Ureter (tissue), 1 donor: ENCODE measurements at regions not wholly inside any gene's neighbourhood (a gene's known extent, or its start where the extent isn't known, plus 50 kb on each side); places are given as distances from the start of the nearest gene placed in this dataset.

Experiments used
- DNase-seq: peaks from one replicate; pipeline ENCODE4 v3.0.0-alpha.2; 2020; ENCODE audit warnings: low spot score
- donor health status: DM: yes; HTN: yes; CAD: no.

GRCh38 chr22:22038178-22038880 lies 55.7 kb upstream of the TOP3B start:
- DNase-seq, result no peak

- DNase-seq, result no peak
These were observed 55.2 kb upstream of the TOP3B start for GRCh38 chr22:22037740-22038139.

GRCh38 chr22:22037229-22037628 lies 54.6 kb upstream of the TOP3B start:
- no peak for DNase-seq

- DNase-seq, result no peak
These were observed 54.0 kb upstream of the TOP3B start for GRCh38 chr22:22036588-22036987.

GRCh38 chr22:22035771-22036314 lies 53.3 kb upstream of the TOP3B start:
- DNase-seq, result no peak

GRCh38 chr22:22035203-22035602 lies 52.6 kb upstream of the TOP3B start:
- DNase-seq, result no peak

- no peak for DNase-seq
These were observed 52.0 kb upstream of the TOP3B start for GRCh38 chr22:22034469-22035132.

GRCh38 chr22:22033803-22034468 lies 51.3 kb upstream of the TOP3B start:
- no peak for DNase-seq

GRCh38 chr22:22032906-22033802 lies 50.6 kb upstream of the TOP3B start:
- DNase-seq, result no peak

GRCh38 chr22:22032099-22032905 lies 49.7 kb upstream of the TOP3B start:
- no peak for DNase-seq
